ENCODE measurements at regions not wholly inside any gene's neighbourhood (a gene's known extent, or its start where the extent isn't known, plus 50 kb on each side); places are given as distances from the start of the nearest gene placed in this dataset.

DNA sequence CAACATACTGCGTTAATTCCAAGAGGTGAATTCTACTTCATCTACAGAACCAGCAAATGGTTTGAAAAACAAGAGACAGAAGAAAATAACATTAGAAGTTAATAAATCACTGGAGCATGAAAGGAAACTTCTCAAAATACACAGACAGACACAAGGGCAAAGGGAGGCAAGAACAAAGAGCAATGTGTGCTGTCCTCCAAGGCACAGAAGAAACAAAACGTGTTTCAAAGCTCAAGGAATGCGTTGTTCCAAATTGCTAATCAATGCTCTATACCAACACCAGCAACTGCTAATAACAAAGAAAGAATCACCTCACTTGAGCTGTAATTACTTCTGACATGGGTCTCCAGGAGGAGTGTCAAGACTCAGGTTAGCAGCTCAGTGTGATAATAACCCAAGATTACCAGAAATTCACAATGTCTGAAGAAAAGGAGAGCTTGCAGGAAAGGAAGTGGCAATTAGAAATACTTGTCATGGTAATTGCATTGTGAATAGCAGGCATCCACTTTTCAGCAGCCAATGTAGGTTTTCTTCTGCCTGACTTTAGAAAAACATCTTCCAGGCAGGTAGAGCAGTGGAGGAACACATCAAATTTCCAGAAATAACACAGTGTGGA lies 175.4 kb downstream of the SEC16B start:
- no peak overlapping the region for H4K8ac ChIP-seq (ENCODE audit: low read depth, low read length)
- H2BK5ac ChIP-seq (ENCODE audit: low read length): no peak overlapping the region
- H3K9ac ChIP-seq (ENCODE audit: low read depth, low read length, poor library complexity): no peak overlapping the region
- no peaks in the 10 kb centered on the region for H3K36me3 ChIP-seq (replicated peaks in 1 of 2; ENCODE audit: control insufficient read depth in 2 of 2, insufficient read depth in 2 of 2, low read length in 2 of 2)
- H4K91ac ChIP-seq (ENCODE audit: low read depth, low read length, poor library complexity): no peak overlapping the region
- no peak overlapping the region for H3K14ac ChIP-seq (ENCODE audit: low read length)
- no peak overlapping the region for H3K4me2 ChIP-seq (ENCODE audit: insufficient read depth, low read length, poor library complexity, severe bottlenecking)
- no peaks in the 10 kb centered on the region for H3K79me1 ChIP-seq (ENCODE audit: low read depth, low read length)
- H2BK120ac ChIP-seq (ENCODE audit: low read depth, low read length): no peak overlapping the region
- no peaks in the 10 kb centered on the region for H3K9me3 ChIP-seq (replicated peaks in 1 of 2; ENCODE audit: control insufficient read depth in 2 of 2, insufficient read depth in 1 of 2, low read depth in 1 of 2, low read length in 2 of 2)
- no peak overlapping the region for H3K4ac ChIP-seq (ENCODE audit: low read length)
- H3K4me1 ChIP-seq (ENCODE audit: control insufficient read depth in 2 of 2, insufficient read depth in 1 of 2, low read depth in 1 of 2, low read length in 2 of 2): peaks cover 0 to 15% of the 10 kb centered on the region in 2 donors
- H3K27ac ChIP-seq (replicated peaks; ENCODE audit: low read length): peak overlapping the region; percentile 79
- no peak overlapping the region for H3K4me3 ChIP-seq (ENCODE audit: low read length in 2 of 2)
- no peak overlapping the region for H3K23ac ChIP-seq (ENCODE audit: low read depth, low read length, poor library complexity)
- no peaks in the 10 kb centered on the region for H3K27me3 ChIP-seq (ENCODE audit: control insufficient read depth in 3 of 3, insufficient read depth in 3 of 3, low read depth in 1 of 3, low read length in 3 of 3)
- no peak overlapping the region for H2AFZ ChIP-seq (ENCODE audit: low read length)
- WGBS, 2 donors (ENCODE audit: extremely low coverage in 2 of 2, insufficient read length in 2 of 2, insufficient replicate concordance in 1 of 2): no CpG with 5 or more reads among the region's 3 CpGs
- peak; percentile 48 for DNase-seq (ENCODE audit: low spot score)
- no peak overlapping the region for H2BK12ac ChIP-seq (ENCODE audit: low read length)
- H3K18ac ChIP-seq (ENCODE audit: low read length): no peak overlapping the region
- no peak overlapping the region for H2BK15ac ChIP-seq (ENCODE audit: low read length)
- no peak overlapping the region for H2AK5ac ChIP-seq (ENCODE audit: low read depth, low read length)

- Histone ChIP-seq H3K14ac (ENCODE audit: low read length) (no peak overlapping the region), H3K27ac (replicated peaks; ENCODE audit: low read length) (peak overlapping the region; percentile 79)
- WGBS, 2 donors (ENCODE audit: extremely low coverage in 2 of 2, insufficient read length in 2 of 2, insufficient replicate concordance in 1 of 2): no CpG with 5 or more reads among the region's 1 CpG
Measured at GRCh38 chr1:177793900-177794299, 176.0 kb downstream of the SEC16B start.

DNA sequence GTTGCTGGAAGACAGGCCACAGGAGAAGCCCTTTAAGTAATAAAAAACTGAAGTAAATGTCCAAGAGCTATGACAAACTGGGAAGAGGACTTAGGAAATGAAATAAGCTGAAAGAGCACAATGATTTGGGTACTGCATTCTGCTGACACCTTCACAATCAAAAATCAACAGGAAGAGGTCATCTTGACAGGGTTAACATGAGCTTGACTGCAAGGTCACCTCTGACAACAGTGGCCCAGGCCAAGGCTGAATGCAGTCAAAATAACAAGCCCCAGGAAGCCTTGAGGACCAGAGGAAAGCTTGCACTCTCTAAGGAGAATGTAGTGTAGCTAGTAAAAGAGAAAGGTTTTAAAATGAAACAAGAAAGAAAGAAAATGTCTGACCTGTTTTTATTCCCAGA lies 179.3 kb downstream of the SEC16B start:
- Histone ChIP-seq H3K4me1 (ENCODE audit: control insufficient read depth in 2 of 2, insufficient read depth in 1 of 2, low read depth in 1 of 2, low read length in 2 of 2) (peaks cover 0 to 12% of the 10 kb centered on the region in 2 donors), H4K91ac (ENCODE audit: low read depth, low read length, poor library complexity) (no peak overlapping the region), H3K79me1 (ENCODE audit: low read depth, low read length) (no peaks in the 10 kb centered on the region), H3K4ac (ENCODE audit: low read length) (no peak overlapping the region), H3K27ac (replicated peaks; ENCODE audit: low read length) (no peak overlapping the region), H3K36me3 (replicated peaks in 1 of 2; ENCODE audit: control insufficient read depth in 2 of 2, insufficient read depth in 2 of 2, low read length in 2 of 2) (no peaks in the 10 kb centered on the region), H3K9ac (ENCODE audit: low read depth, low read length, poor library complexity) (no peak overlapping the region), H3K27me3 (ENCODE audit: control insufficient read depth in 3 of 3, insufficient read depth in 3 of 3, low read depth in 1 of 3, low read length in 3 of 3) (no peaks in the 10 kb centered on the region), H3K14ac (ENCODE audit: low read length) (no peak overlapping the region), H4K8ac (ENCODE audit: low read depth, low read length) (no peak overlapping the region), H3K23ac (ENCODE audit: low read depth, low read length, poor library complexity) (no peak overlapping the region), H2AK5ac (ENCODE audit: low read depth, low read length) (no peak overlapping the region), H2BK120ac (ENCODE audit: low read depth, low read length) (no peak overlapping the region), H3K9me3 (replicated peaks in 1 of 2; ENCODE audit: control insufficient read depth in 2 of 2, insufficient read depth in 1 of 2, low read depth in 1 of 2, low read length in 2 of 2) (no peaks in the 10 kb centered on the region), H3K4me2 (ENCODE audit: insufficient read depth, low read length, poor library complexity, severe bottlenecking) (no peak overlapping the region), H2BK12ac (ENCODE audit: low read length) (no peak overlapping the region), H2AFZ (ENCODE audit: low read length) (no peak overlapping the region), H2BK5ac (ENCODE audit: low read length) (no peak overlapping the region), H3K4me3 (ENCODE audit: low read length in 2 of 2) (no peak overlapping the region), H3K18ac (ENCODE audit: low read length) (no peak overlapping the region), H2BK15ac (ENCODE audit: low read length) (no peak overlapping the region)
- no peak for DNase-seq (ENCODE audit: low spot score)

More at GRCh38 chr1:177793900-177794299, 176.0 kb downstream of the SEC16B start:
- H3K4me1 ChIP-seq (ENCODE audit: control insufficient read depth in 2 of 2, insufficient read depth in 1 of 2, low read depth in 1 of 2, low read length in 2 of 2): peaks cover 0 to 15% of the 10 kb centered on the region in 2 donors
- H3K79me1 ChIP-seq (ENCODE audit: low read depth, low read length): no peaks in the 10 kb centered on the region
- no peak overlapping the region for H4K8ac ChIP-seq (ENCODE audit: low read depth, low read length)
- no peak overlapping the region for H3K4me3 ChIP-seq (ENCODE audit: low read length in 2 of 2)
- no peak overlapping the region for H2BK5ac ChIP-seq (ENCODE audit: low read length)
- no peak overlapping the region for H2BK12ac ChIP-seq (ENCODE audit: low read length)
- no peak overlapping the region for H2BK15ac ChIP-seq (ENCODE audit: low read length)
- no peak overlapping the region for H3K4ac ChIP-seq (ENCODE audit: low read length)
- no peak overlapping the region for H2AFZ ChIP-seq (ENCODE audit: low read length)
- no peaks in the 10 kb centered on the region for H3K27me3 ChIP-seq (ENCODE audit: control insufficient read depth in 3 of 3, insufficient read depth in 3 of 3, low read depth in 1 of 3, low read length in 3 of 3)
- H3K9ac ChIP-seq (ENCODE audit: low read depth, low read length, poor library complexity): no peak overlapping the region
- H3K18ac ChIP-seq (ENCODE audit: low read length): no peak overlapping the region
- H4K91ac ChIP-seq (ENCODE audit: low read depth, low read length, poor library complexity): no peak overlapping the region
- no peak for DNase-seq (ENCODE audit: low spot score)
- no peak overlapping the region for H3K4me2 ChIP-seq (ENCODE audit: insufficient read depth, low read length, poor library complexity, severe bottlenecking)
- H3K23ac ChIP-seq (ENCODE audit: low read depth, low read length, poor library complexity): no peak overlapping the region
- H3K36me3 ChIP-seq (replicated peaks in 1 of 2; ENCODE audit: control insufficient read depth in 2 of 2, insufficient read depth in 2 of 2, low read length in 2 of 2): no peaks in the 10 kb centered on the region
- no peaks in the 10 kb centered on the region for H3K9me3 ChIP-seq (replicated peaks in 1 of 2; ENCODE audit: control insufficient read depth in 2 of 2, insufficient read depth in 1 of 2, low read depth in 1 of 2, low read length in 2 of 2)
- H2BK120ac ChIP-seq (ENCODE audit: low read depth, low read length): no peak overlapping the region
- H2AK5ac ChIP-seq (ENCODE audit: low read depth, low read length): no peak overlapping the region

DNA sequence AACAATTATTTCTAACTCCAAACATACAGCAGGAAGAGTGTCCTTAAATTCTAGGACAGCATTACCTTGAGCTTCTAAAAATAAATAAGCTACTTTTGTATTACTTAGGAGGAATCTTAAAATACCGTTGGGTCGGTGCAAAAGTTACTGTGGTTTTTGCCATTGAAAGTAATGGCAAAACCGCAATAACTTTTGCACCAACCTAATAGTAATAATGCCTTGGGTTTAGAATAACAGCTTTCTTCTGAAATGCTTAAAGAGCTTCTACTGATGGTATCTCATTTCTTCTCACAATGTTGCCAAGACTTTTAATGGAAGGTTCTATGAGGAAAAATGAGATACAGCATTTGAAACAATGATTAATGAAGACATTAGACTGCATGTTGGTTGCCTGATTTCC lies 179.9 kb downstream of the SEC16B start:
- Histone ChIP-seq H2BK120ac (ENCODE audit: low read depth, low read length) (no peak overlapping the region), H4K8ac (ENCODE audit: low read depth, low read length) (no peak overlapping the region), H3K4me1 (ENCODE audit: control insufficient read depth in 2 of 2, insufficient read depth in 1 of 2, low read depth in 1 of 2, low read length in 2 of 2) (peaks cover 0 to 17% of the 10 kb centered on the region in 2 donors), H3K27me3 (ENCODE audit: control insufficient read depth in 3 of 3, insufficient read depth in 3 of 3, low read depth in 1 of 3, low read length in 3 of 3) (no peaks in the 10 kb centered on the region), H2BK5ac (ENCODE audit: low read length) (no peak overlapping the region), H3K4ac (ENCODE audit: low read length) (no peak overlapping the region), H2BK12ac (ENCODE audit: low read length) (no peak overlapping the region), H2AFZ (ENCODE audit: low read length) (no peak overlapping the region), H3K14ac (ENCODE audit: low read length) (no peak overlapping the region), H3K18ac (ENCODE audit: low read length) (no peak overlapping the region), H3K4me3 (ENCODE audit: low read length in 2 of 2) (no peak overlapping the region), H3K23ac (ENCODE audit: low read depth, low read length, poor library complexity) (no peak overlapping the region), H2AK5ac (ENCODE audit: low read depth, low read length) (no peak overlapping the region), H3K79me1 (ENCODE audit: low read depth, low read length) (no peaks in the 10 kb centered on the region), H3K9ac (ENCODE audit: low read depth, low read length, poor library complexity) (no peak overlapping the region), H3K9me3 (replicated peaks in 1 of 2; ENCODE audit: control insufficient read depth in 2 of 2, insufficient read depth in 1 of 2, low read depth in 1 of 2, low read length in 2 of 2) (no peaks in the 10 kb centered on the region), H3K4me2 (ENCODE audit: insufficient read depth, low read length, poor library complexity, severe bottlenecking) (no peak overlapping the region), H3K36me3 (replicated peaks in 1 of 2; ENCODE audit: control insufficient read depth in 2 of 2, insufficient read depth in 2 of 2, low read length in 2 of 2) (no peaks in the 10 kb centered on the region), H3K27ac (replicated peaks; ENCODE audit: low read length) (no peak overlapping the region), H2BK15ac (ENCODE audit: low read length) (no peak overlapping the region), H4K91ac (ENCODE audit: low read depth, low read length, poor library complexity) (no peak overlapping the region)
- DNase-seq (ENCODE audit: low spot score): no peak
- no CpG with 5 or more reads among the region's 3 CpGs for WGBS, 2 donors (ENCODE audit: extremely low coverage in 2 of 2, insufficient read length in 2 of 2, insufficient replicate concordance in 1 of 2)

Measured in neuronal stem cell (in vitro differentiated cells).